HG03432 (cell line): ENCODE measurements at regions not wholly inside any gene's neighbourhood (a gene's known extent, or its start where the extent isn't known, plus 50 kb on each side); places are given as distances from the start of the nearest gene placed in this dataset.

Experiments used
- ATAC-seq: cut with Tn5 transposase; IDR thresholded peaks from one replicate; pipeline ENCODE4 v1.9.1; 2021; ENCODE audit warnings: mild to moderate bottlenecking, moderate library complexity; ENCODE audit not compliant: unreplicated experiment

- no peak for ATAC-seq
Observed at GRCh38 chr1:98221923-98222322, 301.1 kb upstream of the DPYD start.

GRCh38 chr1:98217601-98218000 lies 296.8 kb upstream of the DPYD start:
- no peak for ATAC-seq

- no peak for ATAC-seq
Observed at GRCh38 chr1:98216304-98216703, 295.5 kb upstream of the DPYD start.

GRCh38 chr1:98211271-98211845 lies 290.5 kb upstream of the DPYD start:
- no peak for ATAC-seq

GRCh38 chr1:98210563-98210962 lies 289.7 kb upstream of the DPYD start:
- no peak for ATAC-seq

- ATAC-seq = no peak
Observed at GRCh38 chr1:98210064-98210463, 289.2 kb upstream of the DPYD start.

GRCh38 chr1:98205291-98206017 lies 284.6 kb upstream of the DPYD start:
- ATAC-seq = no peak

- no peak for ATAC-seq
Observed at GRCh38 chr1:98203466-98203865, 282.6 kb upstream of the DPYD start.

- no peak for ATAC-seq
Observed at GRCh38 chr1:98201666-98202081, 280.8 kb upstream of the DPYD start.

- no peak for ATAC-seq
Observed at GRCh38 chr1:98197356-98197755, 276.5 kb upstream of the DPYD start.

- no peak for ATAC-seq
Observed at GRCh38 chr1:98196012-98196411, 275.2 kb upstream of the DPYD start.

GRCh38 chr1:98188774-98189173 lies 267.9 kb upstream of the DPYD start:
- no peak for ATAC-seq

- ATAC-seq = no peak
Observed at GRCh38 chr1:98184856-98185255, 264.0 kb upstream of the DPYD start.

- ATAC-seq = peak; percentile 54
Observed at GRCh38 chr1:98181036-98181764, 260.4 kb upstream of the DPYD start.

GRCh38 chr1:98179151-98179773 lies 258.4 kb upstream of the DPYD start:
- ATAC-seq = no peak

GRCh38 chr1:98177751-98178150 lies 256.9 kb upstream of the DPYD start:
- ATAC-seq = no peak

- no peak for ATAC-seq
Observed at GRCh38 chr1:98176936-98177335, 256.1 kb upstream of the DPYD start.

- ATAC-seq = no peak
Observed at GRCh38 chr1:98176414-98176813, 255.6 kb upstream of the DPYD start.

GRCh38 chr1:98172578-98172977 lies 251.7 kb upstream of the DPYD start:
- ATAC-seq = no peak

- ATAC-seq = no peak
Observed at GRCh38 chr1:98172022-98172421, 251.2 kb upstream of the DPYD start.

GRCh38 chr1:98164509-98164908 lies 243.7 kb upstream of the DPYD start:
- ATAC-seq = no peak
